Right lobe of liver (tissue), 6 donors: ENCODE measurements at regions not wholly inside any gene's neighbourhood (a gene's known extent, or its start where the extent isn't known, plus 50 kb on each side); places are given as distances from the start of the nearest gene placed in this dataset.

ENCODE experiments used
- ATAC-seq, 4 donors: fragments of 200-7000 bp; cut with Tn5 transposase; one replicate each; pipeline ENCODE4 v1.9.1; 2020; ENCODE audit warnings: mild to moderate bottlenecking in 4 of 4, moderate library complexity in 4 of 4
- DNase-seq, 3 donors: peaks; one replicate each; pipeline ENCODE4 v3.0.0-alpha.2; 2020
- H3K27ac ChIP-seq, 3 donors: fragments of 200-600 bp; one replicate each; pipeline ENCODE4 v1.8.0; 2022
- H3K27me3 ChIP-seq, 2 donors: fragments of 200-600 bp; one replicate each; pipeline ENCODE4 v1.8.0; 2022
- H3K36me3 ChIP-seq, 4 donors: fragments of 200-600 bp; sonication (generic) in 1 of 4; one replicate each; pipeline versions ENCODE4 v1.5.1 to v1.8.0; 2017 to 2022; ENCODE audit warnings: control low read depth in 1 of 4
- H3K4me1 ChIP-seq, 4 donors: fragments of 200-600 bp; sonication (generic) in 1 of 4; one replicate each; pipeline versions ENCODE4 v1.5.1 to v1.8.0; 2017 to 2022; ENCODE audit warnings: control low read depth in 1 of 4
- H3K4me3 ChIP-seq, 3 donors: fragments of 200-600 bp; one replicate each; pipeline ENCODE4 v1.8.0; 2022
- H3K9me3 ChIP-seq, 4 donors: fragments of 200-600 bp; sonication (generic) in 1 of 4; one replicate each; pipeline versions ENCODE4 v1.5.1 to v1.8.0; 2017 to 2022; ENCODE audit warnings: control low read depth in 1 of 4
- CTCF ChIP-seq, 4 donors: fragments of 200-600 bp in 3 of 4; fragments of 450-650 bp in 1 of 4; IDR thresholded peaks; one replicate each; pipeline versions ENCODE4 v1.5.1 to v1.8.0; 2016 to 2022; ENCODE audit warnings: antibody characterized with exemption in 4 of 4, mild to moderate bottlenecking in 2 of 4
- POLR2A ChIP-seq: fragments of 450-650 bp; IDR thresholded peaks from one replicate; pipeline ENCODE4 v1.6.1; 2017; ENCODE audit warnings: antibody characterized with exemption, mild to moderate bottlenecking
- WGBS: methylation state at CpG from one replicate; pipeline ENCODE4 v1.1.6; 2018; ENCODE audit warnings: low coverage, low lambda C conversion rate; ENCODE audit not compliant: insufficient coverage; ENCODE audit errors: missing lambda C conversion rate; 5-methylcytosine and 5-hydroxymethylcytosine counted together
- intact Hi-C, 2 donors: fragments of 100-400 bp; cut with DNase I; formaldehyde crosslinking; loops; one replicate each; pipeline versions ENCODE4 v1.11.2 to v1.14.1; 2022
- donor health status: DM: no; HTN: yes; CAD: no.
- donor health status: DM: no; HTN: no; CAD: no.
- donor health status: DM: no; HTN: no; CAD: no.
- donor health status: DM: no; HTN: yes; CAD: no.
- donor health status: DM: no; HTN: yes; CAD: no.

GRCh38 chr13:72444999-72445398 is 282.4 kb downstream of the MZT1 start:
- H3K27ac ChIP-seq = no peak overlapping the region
- no peak overlapping the region for H3K4me3 ChIP-seq
- TF ChIP-seq POLR2A = no peak
- TF ChIP-seq CTCF (IDR thresholded peaks at IDR 0.05) = no peak
- DNase-seq (no peak), ATAC-seq (no peak)
- no peaks in the 10 kb centered on the region for H3K9me3 ChIP-seq
- H3K27me3 ChIP-seq = no peaks in the 10 kb centered on the region
- H3K36me3 ChIP-seq = no peaks in the 10 kb centered on the region
- no peaks in the 10 kb centered on the region for H3K4me1 ChIP-seq
- 56% methylated on average over 1 of the region's 1 CpG for WGBS
- intact Hi-C loops = no loop called here

- Histone ChIP-seq H3K27me3 (no peaks in the 10 kb centered on the region), H3K4me1 (no peaks in the 10 kb centered on the region), H3K4me3 (no peak overlapping the region), H3K9me3 (no peaks in the 10 kb centered on the region), H3K36me3 (no peaks in the 10 kb centered on the region), H3K27ac (no peak overlapping the region)
- WGBS = 0% methylated on average over 1 of the region's 1 CpG
- ATAC-seq = no peak
- intact Hi-C loops = no loop called here
- TF ChIP-seq CTCF (IDR thresholded peaks at IDR 0.05) = no peak
- no peak for TF ChIP-seq POLR2A
- DNase-seq = no peak
Observed at GRCh38 chr13:72437458-72437857, 290.0 kb downstream of the MZT1 start.

GRCh38 chr13:72435251-72435650 is 292.2 kb downstream of the MZT1 start:
- Histone ChIP-seq H3K9me3 (no peaks in the 10 kb centered on the region), H3K36me3 (no peaks in the 10 kb centered on the region), H3K4me1 (no peaks in the 10 kb centered on the region), H3K27me3 (no peaks in the 10 kb centered on the region), H3K27ac (no peak overlapping the region), H3K4me3 (no peak overlapping the region)
- TF ChIP-seq CTCF (IDR thresholded peaks at IDR 0.05) (no peak), POLR2A (no peak)
- DNase-seq = no peak
- intact Hi-C loops = no loop called here
- WGBS = 77% methylated on average over 2 of the region's 2 CpGs
- ATAC-seq = no peak

- TF ChIP-seq CTCF (IDR thresholded peaks at IDR 0.05) (no peak), POLR2A (no peak)
- intact Hi-C loops = no loop called here
- WGBS = 77% methylated on average over 3 of the region's 3 CpGs
- DNase-seq (no peak), ATAC-seq (no peak)
- no peaks in the 10 kb centered on the region for H3K9me3 ChIP-seq
- H3K4me1 ChIP-seq = no peaks in the 10 kb centered on the region
- H3K27me3 ChIP-seq = no peaks in the 10 kb centered on the region
- H3K36me3 ChIP-seq = no peaks in the 10 kb centered on the region
- no peak overlapping the region for H3K4me3 ChIP-seq
- H3K27ac ChIP-seq = no peak overlapping the region
Observed at GRCh38 chr13:72431981-72432682, 295.3 kb downstream of the MZT1 start.

- Histone ChIP-seq H3K9me3 (no peaks in the 10 kb centered on the region), H3K36me3 (no peaks in the 10 kb centered on the region)
- no peak for ATAC-seq
Observed at GRCh38 chr13:72430923-72431322, 296.5 kb downstream of the MZT1 start.

More at GRCh38 chr13:72430923-72431322, 296.5 kb downstream of the MZT1 start:
- 43% methylated on average over 4 of the region's 4 CpGs for WGBS
- Histone ChIP-seq H3K27ac (no peak overlapping the region), H3K27me3 (no peaks in the 10 kb centered on the region), H3K4me3 (no peak overlapping the region), H3K4me1 (no peaks in the 10 kb centered on the region)
- intact Hi-C loops = no loop called here
- DNase-seq = no peak
- TF ChIP-seq CTCF (IDR thresholded peaks at IDR 0.05) (no peak), POLR2A (no peak)
